SK-N-SH treated with all-trans-retinoic acid at 6 μM for 48 hours (cell line): ENCODE measurements at regions not wholly inside any gene's neighbourhood (a gene's known extent, or its start where the extent isn't known, plus 50 kb on each side); places are given as distances from the start of the nearest gene placed in this dataset.

Experiments used
- ATAC-seq: fragments of 200-7000 bp; cut with Tn5 transposase; 3 replicates; pipeline ENCODE4 v1.9.1; 2020; ENCODE audit warnings: mild to moderate bottlenecking, moderate library complexity
- BACH2 ChIP-seq: fragments of 250-450 bp; sonication (Bioruptor Pico); IDR thresholded peaks from 2 replicates; pipeline ENCODE4 v1.9.0; 2021; ENCODE audit warnings: mild to moderate bottlenecking, borderline replicate concordance
- CSRNP3 ChIP-seq: fragments of 250-450 bp; sonication (Bioruptor Pico); IDR thresholded peaks from 2 replicates; pipeline ENCODE4 v1.5.1; 2021; ENCODE audit warnings: mild to moderate bottlenecking, moderate library complexity
- ESRRG ChIP-seq: fragments of 250-450 bp; sonication (Bioruptor Pico); IDR thresholded peaks from 2 replicates; pipeline ENCODE4 v1.6.1; 2021; ENCODE audit warnings: mild to moderate bottlenecking
- GLIS3 ChIP-seq: fragments of 250-450 bp; sonication (Bioruptor Pico); IDR thresholded peaks from 2 replicates; pipeline ENCODE4 v1.5.0; 2020; ENCODE audit warnings: mild to moderate bottlenecking, moderate library complexity
- ISL1 ChIP-seq: fragments of 250-450 bp; sonication (Bioruptor Pico); IDR thresholded peaks from 2 replicates; pipeline ENCODE4 v2.1.2; 2022; ENCODE audit warnings: mild to moderate bottlenecking, moderate library complexity
- OSR1 ChIP-seq: fragments of 250-450 bp; sonication (Bioruptor Pico); IDR thresholded peaks from 2 replicates; pipeline ENCODE4 v1.8.0; 2022; ENCODE audit warnings: moderate library complexity, mild to moderate bottlenecking, inconsistent platforms
- PPARA ChIP-seq: fragments of 250-450 bp; sonication (Bioruptor Pico); IDR thresholded peaks from 2 replicates; pipeline ENCODE4 v1.5.0; 2020; ENCODE audit warnings: mild to moderate bottlenecking, borderline replicate concordance
- RARB ChIP-seq: fragments of 250-450 bp; sonication (Bioruptor Pico); IDR thresholded peaks from 2 replicates; pipeline ENCODE4 v1.8.0; 2021; ENCODE audit warnings: mild to moderate bottlenecking, moderate library complexity
- SNAI2 ChIP-seq: fragments of 250-450 bp; sonication (Bioruptor Pico); IDR thresholded peaks from 2 replicates; pipeline ENCODE4 v1.5.0; 2020; ENCODE audit warnings: mild to moderate bottlenecking, moderate library complexity
- TCF4 ChIP-seq: fragments of 250-450 bp; sonication (Bioruptor Pico); IDR thresholded peaks from 2 replicates; pipeline ENCODE4 v1.8.0; 2021; ENCODE audit warnings: mild to moderate bottlenecking, moderate library complexity, borderline replicate concordance
- TOX ChIP-seq: fragments of 250-450 bp; sonication (Bioruptor Pico); IDR thresholded peaks from 2 replicates; pipeline ENCODE4 v1.8.0; 2021; ENCODE audit warnings: mild to moderate bottlenecking, moderate library complexity, borderline replicate concordance
- TSHZ2 ChIP-seq: fragments of 250-450 bp; sonication (Bioruptor Pico); IDR thresholded peaks from 2 replicates; pipeline ENCODE4 v1.5.0; 2020; ENCODE audit warnings: mild to moderate bottlenecking, moderate library complexity
- ZC3H10 ChIP-seq: fragments of 250-450 bp; sonication (Bioruptor Pico); IDR thresholded peaks from 2 replicates; pipeline ENCODE4 v1.5.1; 2021; ENCODE audit warnings: mild to moderate bottlenecking, moderate library complexity
- ZFP3 ChIP-seq: fragments of 250-450 bp; sonication (Bioruptor Pico); IDR thresholded peaks from 2 replicates; pipeline ENCODE4 v1.5.0; 2020; ENCODE audit warnings: mild to moderate bottlenecking, moderate library complexity
- ZFP30 ChIP-seq: fragments of 450-650 bp; formaldehyde crosslinking; IDR thresholded peaks from 2 replicates; pipeline ENCODE4 v1.5.0; 2022; ENCODE audit warnings: mild to moderate bottlenecking, moderate library complexity
- ZNF565 ChIP-seq: fragments of 450-650 bp; formaldehyde crosslinking; conservative IDR thresholded peaks from 2 replicates; pipeline ENCODE4 v1.5.0; 2020; ENCODE audit warnings: low read depth, mild to moderate bottlenecking, moderate library complexity
- ZNF8 ChIP-seq: fragments of 450-650 bp; formaldehyde crosslinking; IDR thresholded peaks from 2 replicates; pipeline ENCODE4 v1.5.0; 2020; ENCODE audit warnings: mild to moderate bottlenecking, moderate library complexity
- TF ChIP-seq, protein P1 (sequence below): fragments of 250-450 bp; sonication (Bioruptor Pico); IDR thresholded peaks from 2 replicates; pipeline ENCODE4 v1.5.1; 2020; ENCODE audit warnings: low read depth, mild to moderate bottlenecking, moderate library complexity
- TF ChIP-seq, protein P2 (sequence below): fragments of 250-450 bp; sonication (Bioruptor Pico); IDR thresholded peaks from 2 replicates; pipeline ENCODE4 v1.8.0; 2020; ENCODE audit warnings: mild to moderate bottlenecking, moderate library complexity, borderline replicate concordance
- TF ChIP-seq, protein P3 (sequence below): fragments of 250-450 bp; sonication (Bioruptor Pico); IDR thresholded peaks from 2 replicates; pipeline ENCODE4 v1.8.0; 2021; ENCODE audit warnings: low read depth, mild to moderate bottlenecking, moderate library complexity, borderline replicate concordance

DNA sequence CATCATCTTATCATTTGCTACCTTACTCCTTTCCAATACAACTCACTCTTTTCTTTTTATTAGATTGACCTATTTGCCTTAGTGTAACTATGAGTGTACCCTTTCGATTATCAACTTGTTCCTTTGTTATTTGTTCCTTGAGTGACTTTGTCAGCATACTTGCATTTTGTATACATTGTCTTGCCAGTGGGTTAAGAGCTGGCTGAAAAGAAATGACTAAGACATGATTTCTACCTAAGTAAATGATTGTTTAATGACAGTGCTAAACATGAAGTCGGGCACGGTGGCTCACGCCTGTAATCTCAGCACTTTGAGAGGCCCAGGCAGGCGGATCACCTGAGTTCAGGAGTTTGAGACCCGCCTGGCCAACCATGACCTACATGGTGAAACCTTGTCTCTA lies 1042.3 kb downstream of the TBL1XR1 start:
- TF ChIP-seq CSRNP3 (CRISPR knock-in tag), result no peak
- no peak for TF ChIP-seq ZNF8 (CRISPR knock-in tag)
- ATAC-seq, result no peak

GRCh38 chr3:176149567-176149966 lies 1047.7 kb downstream of the TBL1XR1 start:
- ATAC-seq, result no peak
- TF ChIP-seq, protein P1, sequence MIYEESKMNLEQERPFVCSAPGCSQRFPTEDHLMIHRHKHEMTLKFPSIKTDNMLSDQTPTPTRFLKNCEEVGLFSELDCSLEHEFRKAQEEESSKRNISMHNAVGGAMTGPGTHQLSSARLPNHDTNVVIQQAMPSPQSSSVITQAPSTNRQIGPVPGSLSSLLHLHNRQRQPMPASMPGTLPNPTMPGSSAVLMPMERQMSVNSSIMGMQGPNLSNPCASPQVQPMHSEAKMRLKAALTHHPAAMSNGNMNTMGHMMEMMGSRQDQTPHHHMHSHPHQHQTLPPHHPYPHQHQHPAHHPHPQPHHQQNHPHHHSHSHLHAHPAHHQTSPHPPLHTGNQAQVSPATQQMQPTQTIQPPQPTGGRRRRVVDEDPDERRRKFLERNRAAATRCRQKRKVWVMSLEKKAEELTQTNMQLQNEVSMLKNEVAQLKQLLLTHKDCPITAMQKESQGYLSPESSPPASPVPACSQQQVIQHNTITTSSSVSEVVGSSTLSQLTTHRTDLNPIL (CRISPR knock-in tag), result no peak
- TF ChIP-seq TOX (CRISPR knock-in tag) (no peak), TSHZ2 (CRISPR knock-in tag) (no peak), RARB (CRISPR knock-in tag) (no peak), PPARA (CRISPR knock-in tag) (no peak), ZC3H10 (CRISPR knock-in tag) (no peak), ZFP3 (CRISPR knock-in tag) (no peak), TCF4 (CRISPR knock-in tag) (no peak), BACH2 (CRISPR knock-in tag) (no peak), ZFP30 (CRISPR knock-in tag) (no peak), SNAI2 (CRISPR knock-in tag) (no peak), OSR1 (CRISPR knock-in tag) (no peak), ESRRG (no peak), CSRNP3 (CRISPR knock-in tag) (no peak), ISL1 (CRISPR knock-in tag) (no peak), ZNF565 (CRISPR knock-in tag) (no peak)
- TF ChIP-seq, protein P2, sequence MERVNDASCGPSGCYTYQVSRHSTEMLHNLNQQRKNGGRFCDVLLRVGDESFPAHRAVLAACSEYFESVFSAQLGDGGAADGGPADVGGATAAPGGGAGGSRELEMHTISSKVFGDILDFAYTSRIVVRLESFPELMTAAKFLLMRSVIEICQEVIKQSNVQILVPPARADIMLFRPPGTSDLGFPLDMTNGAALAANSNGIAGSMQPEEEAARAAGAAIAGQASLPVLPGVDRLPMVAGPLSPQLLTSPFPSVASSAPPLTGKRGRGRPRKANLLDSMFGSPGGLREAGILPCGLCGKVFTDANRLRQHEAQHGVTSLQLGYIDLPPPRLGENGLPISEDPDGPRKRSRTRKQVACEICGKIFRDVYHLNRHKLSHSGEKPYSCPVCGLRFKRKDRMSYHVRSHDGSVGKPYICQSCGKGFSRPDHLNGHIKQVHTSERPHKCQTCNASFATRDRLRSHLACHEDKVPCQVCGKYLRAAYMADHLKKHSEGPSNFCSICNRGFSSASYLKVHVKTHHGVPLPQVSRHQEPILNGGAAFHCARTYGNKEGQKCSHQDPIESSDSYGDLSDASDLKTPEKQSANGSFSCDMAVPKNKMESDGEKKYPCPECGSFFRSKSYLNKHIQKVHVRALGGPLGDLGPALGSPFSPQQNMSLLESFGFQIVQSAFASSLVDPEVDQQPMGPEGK (CRISPR knock-in tag), result no peak
- TF ChIP-seq, protein P3, sequence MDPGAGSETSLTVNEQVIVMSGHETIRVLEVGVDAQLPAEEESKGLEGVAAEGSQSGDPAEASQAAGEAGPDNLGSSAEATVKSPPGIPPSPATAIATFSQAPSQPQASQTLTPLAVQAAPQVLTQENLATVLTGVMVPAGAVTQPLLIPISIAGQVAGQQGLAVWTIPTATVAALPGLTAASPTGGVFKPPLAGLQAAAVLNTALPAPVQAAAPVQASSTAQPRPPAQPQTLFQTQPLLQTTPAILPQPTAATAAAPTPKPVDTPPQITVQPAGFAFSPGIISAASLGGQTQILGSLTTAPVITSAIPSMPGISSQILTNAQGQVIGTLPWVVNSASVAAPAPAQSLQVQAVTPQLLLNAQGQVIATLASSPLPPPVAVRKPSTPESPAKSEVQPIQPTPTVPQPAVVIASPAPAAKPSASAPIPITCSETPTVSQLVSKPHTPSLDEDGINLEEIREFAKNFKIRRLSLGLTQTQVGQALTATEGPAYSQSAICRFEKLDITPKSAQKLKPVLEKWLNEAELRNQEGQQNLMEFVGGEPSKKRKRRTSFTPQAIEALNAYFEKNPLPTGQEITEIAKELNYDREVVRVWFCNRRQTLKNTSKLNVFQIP (CRISPR knock-in tag), result no peak
- TF ChIP-seq, all 23 proteins: peak for 0

DNA sequence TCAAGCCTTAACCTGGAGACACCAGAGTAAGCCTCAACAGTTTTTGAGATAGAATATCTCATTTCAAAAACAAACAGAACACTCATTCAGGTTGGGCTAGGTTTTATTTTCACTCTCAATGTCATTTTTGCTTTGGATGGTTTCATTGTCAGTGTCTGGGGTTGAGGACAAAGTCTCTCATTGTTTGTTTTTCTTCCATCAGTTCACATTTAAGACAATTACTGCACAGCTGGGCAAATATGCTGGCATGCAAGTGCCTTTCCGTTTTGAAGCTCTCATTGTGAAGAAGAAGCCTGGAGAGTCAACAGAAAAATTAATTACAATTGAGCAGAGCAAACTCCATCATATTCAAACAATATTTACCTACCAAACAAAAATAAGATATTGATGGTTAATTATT lies 1050.0 kb downstream of the TBL1XR1 start:
- ATAC-seq, result no peak
- no peak for TF ChIP-seq TSHZ2 (CRISPR knock-in tag)
- no peak for TF ChIP-seq ZFP3 (CRISPR knock-in tag)
- TF ChIP-seq GLIS3 (CRISPR knock-in tag), result no peak
